ENCODE measurements at regions not wholly inside any gene's neighbourhood (a gene's known extent, or its start where the extent isn't known, plus 50 kb on each side); places are given as distances from the start of the nearest gene placed in this dataset.

DNA sequence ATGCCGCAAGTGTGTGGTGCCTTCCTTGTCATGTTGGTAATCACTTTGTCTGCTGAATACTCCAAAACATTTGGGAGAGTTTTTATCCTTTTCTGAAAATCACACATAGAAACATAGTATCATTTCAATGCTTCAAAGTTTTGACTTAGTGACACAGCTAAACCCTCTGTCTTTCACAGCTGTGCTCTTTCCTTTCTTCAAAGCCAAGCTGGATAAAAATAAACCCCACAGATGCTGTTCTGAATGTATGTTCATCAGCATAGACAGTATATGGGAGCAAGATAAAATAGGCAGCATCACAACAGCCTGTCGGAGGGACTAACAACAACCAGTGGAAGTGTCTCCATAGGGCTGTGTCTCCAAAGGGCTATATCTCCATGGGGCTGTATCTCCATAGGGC lies 331.3 kb upstream of the DCC start:
- TF ChIP-seq ARNT (IDR thresholded peaks at IDR 0.05) (no peak), ELF4 (IDR thresholded peaks at IDR 0.05) (no peak), TARDBP (IDR thresholded peaks at IDR 0.05) (no peak), L3MBTL2 (conservative IDR thresholded peaks at IDR 0.05) (no peak), NFRKB (IDR thresholded peaks at IDR 0.05) (no peak), HDGF (IDR thresholded peaks at IDR 0.05; ENCODE audit: borderline replicate concordance) (no peak), FOXA1 (IDR thresholded peaks at IDR 0.05) (no peak), FOXK2 (IDR thresholded peaks at IDR 0.05) (no peak), BHLHE40 (IDR thresholded peaks at IDR 0.05; ENCODE audit: borderline replicate concordance) (no peak), FOXM1 (IDR thresholded peaks at IDR 0.05; ENCODE audit: borderline replicate concordance) (no peak), SP1 (IDR thresholded peaks at IDR 0.05) (no peak), LEF1 (IDR thresholded peaks at IDR 0.05; ENCODE audit: borderline replicate concordance) (no peak), CTBP1 (IDR thresholded peaks at IDR 0.05; ENCODE audit: borderline replicate concordance) (no peak), ZNF384 (IDR thresholded peaks at IDR 0.05) (no peak)
- TF ChIP-seq, protein P1, sequence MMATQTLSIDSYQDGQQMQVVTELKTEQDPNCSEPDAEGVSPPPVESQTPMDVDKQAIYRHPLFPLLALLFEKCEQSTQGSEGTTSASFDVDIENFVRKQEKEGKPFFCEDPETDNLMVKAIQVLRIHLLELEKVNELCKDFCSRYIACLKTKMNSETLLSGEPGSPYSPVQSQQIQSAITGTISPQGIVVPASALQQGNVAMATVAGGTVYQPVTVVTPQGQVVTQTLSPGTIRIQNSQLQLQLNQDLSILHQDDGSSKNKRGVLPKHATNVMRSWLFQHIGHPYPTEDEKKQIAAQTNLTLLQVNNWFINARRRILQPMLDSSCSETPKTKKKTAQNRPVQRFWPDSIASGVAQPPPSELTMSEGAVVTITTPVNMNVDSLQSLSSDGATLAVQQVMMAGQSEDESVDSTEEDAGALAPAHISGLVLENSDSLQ (IDR thresholded peaks at IDR 0.05) = no peak
- DNase-seq (ENCODE audit: extremely low spot score) = no peak
- ChIA-PET POLR2A (no interaction called here), CTCF (no interaction called here)

DNA sequence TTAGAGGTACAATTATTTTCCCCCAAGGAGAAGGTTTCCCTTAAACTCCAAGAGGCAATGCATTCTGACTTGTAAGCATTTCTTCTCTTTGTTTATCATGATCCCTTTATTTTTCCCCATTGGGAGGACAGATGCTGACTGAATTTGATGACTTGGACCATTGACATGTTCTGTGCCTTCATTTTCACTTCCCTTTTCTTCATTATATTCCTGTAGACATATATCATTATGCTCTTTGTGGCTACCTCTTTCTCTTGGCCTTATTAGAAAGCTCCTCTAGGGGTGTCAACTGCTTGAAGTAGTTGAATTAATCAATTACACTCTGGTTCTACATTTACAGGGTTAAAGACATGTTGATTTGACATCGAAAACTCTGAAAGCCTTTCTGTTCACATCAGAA lies 330.0 kb upstream of the DCC start:
- DNase-seq (ENCODE audit: extremely low spot score) = no peak
- TF ChIP-seq FOXK2 (IDR thresholded peaks at IDR 0.05) = no peak
- TF ChIP-seq, protein P1 (IDR thresholded peaks at IDR 0.05) = no peak
- no peak for TF ChIP-seq SP1 (IDR thresholded peaks at IDR 0.05)
- TF ChIP-seq TARDBP (IDR thresholded peaks at IDR 0.05) = no peak
- no peak for TF ChIP-seq ARNT (IDR thresholded peaks at IDR 0.05)
- no peak for TF ChIP-seq CTBP1 (IDR thresholded peaks at IDR 0.05; ENCODE audit: borderline replicate concordance)
- TF ChIP-seq HDGF (IDR thresholded peaks at IDR 0.05; ENCODE audit: borderline replicate concordance) = no peak
- TF ChIP-seq NFRKB (IDR thresholded peaks at IDR 0.05) = no peak
- no peak for TF ChIP-seq LEF1 (IDR thresholded peaks at IDR 0.05; ENCODE audit: borderline replicate concordance)
- no peak for TF ChIP-seq ELF4 (IDR thresholded peaks at IDR 0.05)
- no peak for TF ChIP-seq ZNF384 (IDR thresholded peaks at IDR 0.05)
- TF ChIP-seq SUZ12 (IDR thresholded peaks at IDR 0.05) = no peak
- no peak for TF ChIP-seq BHLHE40 (IDR thresholded peaks at IDR 0.05; ENCODE audit: borderline replicate concordance)
- no peak for TF ChIP-seq FOXA1 (IDR thresholded peaks at IDR 0.05)
- no peak for TF ChIP-seq FOXM1 (IDR thresholded peaks at IDR 0.05; ENCODE audit: borderline replicate concordance)
- no peak for TF ChIP-seq L3MBTL2 (conservative IDR thresholded peaks at IDR 0.05)
- POLR2A ChIA-PET = no interaction called here
- CTCF ChIA-PET = no interaction called here

DNA sequence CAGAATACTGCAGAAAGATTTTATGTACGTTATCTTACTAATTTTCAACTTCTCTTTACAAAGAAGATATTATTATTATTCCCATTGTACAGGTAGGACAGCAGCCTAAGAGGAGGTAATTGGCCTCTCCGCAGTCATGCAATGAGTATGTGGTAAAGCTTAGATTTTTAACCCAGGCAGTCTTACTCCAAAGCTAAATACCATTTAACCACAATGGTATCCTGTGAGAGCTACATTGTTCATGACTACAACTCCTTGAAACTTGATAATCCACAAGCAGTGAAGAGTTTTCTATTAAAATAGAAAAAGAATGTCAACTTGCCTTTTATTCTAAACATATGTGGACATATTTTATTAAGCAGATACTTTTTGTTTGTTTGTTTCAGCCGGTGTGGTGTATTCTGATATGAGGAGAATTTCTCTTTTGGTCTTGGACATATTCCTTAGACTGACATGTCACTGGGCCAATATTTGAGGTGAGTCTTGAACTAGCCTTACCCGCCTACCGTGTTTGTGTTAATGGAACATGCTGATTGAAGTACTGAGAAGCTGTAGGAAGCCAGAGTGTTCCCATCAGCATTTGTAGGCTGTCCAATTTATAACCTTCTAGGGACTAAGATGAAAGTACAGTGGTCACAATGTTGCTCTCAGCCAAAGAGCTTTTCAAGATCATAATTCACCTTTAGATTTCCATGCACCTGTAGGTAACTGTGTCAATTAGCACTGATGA lies 293.9 kb upstream of the DCC start:
- no peak for DNase-seq (ENCODE audit: extremely low spot score)
- ChIA-PET POLR2A (no interaction called here), CTCF (interaction anchor here (0.6 kb wide), 1 partner anchor 148 kb away, joined by 3 read pairs; no protein-coding TSS in a partner anchor)
- TF ChIP-seq FOXM1 (IDR thresholded peaks at IDR 0.05; ENCODE audit: borderline replicate concordance) (no peak), ZNF384 (IDR thresholded peaks at IDR 0.05) (no peak), FOXK2 (IDR thresholded peaks at IDR 0.05) (no peak), SP1 (IDR thresholded peaks at IDR 0.05) (no peak), ARNT (IDR thresholded peaks at IDR 0.05) (no peak), LEF1 (IDR thresholded peaks at IDR 0.05; ENCODE audit: borderline replicate concordance) (no peak), ELF4 (IDR thresholded peaks at IDR 0.05) (no peak), CTBP1 (IDR thresholded peaks at IDR 0.05; ENCODE audit: borderline replicate concordance) (no peak), NFRKB (IDR thresholded peaks at IDR 0.05) (no peak), SUZ12 (IDR thresholded peaks at IDR 0.05) (no peak), BHLHE40 (IDR thresholded peaks at IDR 0.05; ENCODE audit: borderline replicate concordance) (no peak), L3MBTL2 (conservative IDR thresholded peaks at IDR 0.05) (no peak), HDGF (IDR thresholded peaks at IDR 0.05; ENCODE audit: borderline replicate concordance) (no peak)
- TF ChIP-seq, protein P1 (IDR thresholded peaks at IDR 0.05) = no peak

DNA sequence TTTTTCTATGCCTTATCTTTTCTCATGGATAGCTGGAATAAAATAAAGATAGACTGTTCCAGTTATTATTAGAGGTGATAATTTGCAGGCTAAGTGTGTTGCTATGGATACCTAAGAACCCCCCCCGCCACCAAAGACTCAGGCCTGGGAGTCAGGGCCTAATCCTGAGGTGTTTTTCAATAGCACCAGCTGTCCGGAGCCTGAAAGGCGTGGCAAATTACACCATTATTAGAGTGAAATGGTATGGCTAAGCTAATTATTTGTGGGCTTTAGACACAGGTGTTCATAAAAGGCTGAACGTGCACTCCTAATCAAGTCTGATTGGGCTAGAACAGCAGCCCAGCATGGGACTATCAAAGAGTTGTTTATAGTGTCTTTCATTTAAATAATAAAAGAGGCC lies 293.2 kb upstream of the DCC start:
- no peak for DNase-seq (ENCODE audit: extremely low spot score)
- POLR2A ChIA-PET = no interaction called here
- CTCF ChIA-PET = no interaction called here
- TF ChIP-seq ARNT (IDR thresholded peaks at IDR 0.05) (no peak), ZNF384 (IDR thresholded peaks at IDR 0.05) (no peak), SP1 (IDR thresholded peaks at IDR 0.05) (no peak), FOXM1 (IDR thresholded peaks at IDR 0.05; ENCODE audit: borderline replicate concordance) (no peak), SUZ12 (IDR thresholded peaks at IDR 0.05) (no peak), ELF4 (IDR thresholded peaks at IDR 0.05) (no peak)
- TF ChIP-seq, protein P1 (IDR thresholded peaks at IDR 0.05) = no peak

DNA sequence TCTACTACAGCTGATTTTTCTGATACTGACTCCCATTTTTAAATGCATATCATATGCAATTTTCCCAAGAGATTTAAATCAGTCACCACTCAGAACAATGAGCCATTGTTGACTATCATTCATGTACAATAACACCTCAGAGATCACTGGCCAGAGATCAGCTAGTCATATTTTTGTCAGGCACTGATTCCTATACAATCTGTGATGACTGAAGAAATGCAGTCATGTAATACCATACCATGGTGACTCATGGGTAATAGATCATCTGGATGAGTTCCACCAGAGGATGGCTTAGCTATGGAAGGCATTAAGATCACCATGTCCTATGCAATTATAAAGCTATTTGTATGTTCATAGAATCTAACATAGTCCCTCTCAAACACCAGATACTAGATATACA lies 285.7 kb upstream of the DCC start:
- ChIA-PET POLR2A (no interaction called here), CTCF (no interaction called here)
- TF ChIP-seq L3MBTL2 (conservative IDR thresholded peaks at IDR 0.05) = no peak
- TF ChIP-seq, protein P1 (IDR thresholded peaks at IDR 0.05) = no peak
- TF ChIP-seq FOXK2 (IDR thresholded peaks at IDR 0.05) = no peak
- TF ChIP-seq LEF1 (IDR thresholded peaks at IDR 0.05; ENCODE audit: borderline replicate concordance) = no peak
- no peak for TF ChIP-seq SUZ12 (IDR thresholded peaks at IDR 0.05)
- no peak for TF ChIP-seq FOXA1 (IDR thresholded peaks at IDR 0.05)
- TF ChIP-seq NFRKB (IDR thresholded peaks at IDR 0.05) = no peak
- no peak for TF ChIP-seq FOXM1 (IDR thresholded peaks at IDR 0.05; ENCODE audit: borderline replicate concordance)
- TF ChIP-seq ZNF384 (IDR thresholded peaks at IDR 0.05) = no peak
- no peak for TF ChIP-seq HDGF (IDR thresholded peaks at IDR 0.05; ENCODE audit: borderline replicate concordance)
- TF ChIP-seq ELF4 (IDR thresholded peaks at IDR 0.05) = no peak
- no peak for TF ChIP-seq BHLHE40 (IDR thresholded peaks at IDR 0.05; ENCODE audit: borderline replicate concordance)
- TF ChIP-seq TARDBP (IDR thresholded peaks at IDR 0.05) = no peak
- TF ChIP-seq ARNT (IDR thresholded peaks at IDR 0.05) = no peak
- TF ChIP-seq SP1 (IDR thresholded peaks at IDR 0.05) = no peak
- TF ChIP-seq CTBP1 (IDR thresholded peaks at IDR 0.05; ENCODE audit: borderline replicate concordance) = no peak
- DNase-seq (ENCODE audit: extremely low spot score) = no peak
